Gastroesophageal sphincter (tissue), 3 donors: ENCODE measurements at regions not wholly inside any gene's neighbourhood (a gene's known extent, or its start where the extent isn't known, plus 50 kb on each side); places are given as distances from the start of the nearest gene placed in this dataset.

Experiments used
- EP300 ChIP-seq: sonication (generic); formaldehyde crosslinking; IDR thresholded peaks from one replicate; pipeline ENCODE4 v1.6.1; 2017; ENCODE audit warnings: antibody characterized with exemption, mild to moderate bottlenecking
- POLR2A ChIP-seq, 2 donors: fragments of 450-650 bp; IDR thresholded peaks; one replicate each; pipeline ENCODE4 v1.6.1; 2017; ENCODE audit warnings: antibody characterized with exemption in 2 of 2, mild to moderate bottlenecking in 2 of 2, moderate library complexity in 1 of 2
- TF ChIP-seq, protein P1 (sequence below), 4 experiments: fragments of 200-600 bp in 2 of 4; fragments of 450-650 bp in 2 of 4; sonication (generic) in 1 of 4; IDR thresholded peaks; one replicate each; pipeline ENCODE4 v1.5.1; 2017 to 2019; ENCODE audit warnings: antibody characterized with exemption in 4 of 4, mild to moderate bottlenecking in 2 of 4, moderate library complexity in 2 of 4

GRCh38 chr4:180913750-180914149, 1329.5 kb upstream of the TENM3 start:
- TF ChIP-seq EP300 (no peak), POLR2A (IDR thresholded peaks at IDR 0.05) (no peak)
- TF ChIP-seq, protein P1, sequence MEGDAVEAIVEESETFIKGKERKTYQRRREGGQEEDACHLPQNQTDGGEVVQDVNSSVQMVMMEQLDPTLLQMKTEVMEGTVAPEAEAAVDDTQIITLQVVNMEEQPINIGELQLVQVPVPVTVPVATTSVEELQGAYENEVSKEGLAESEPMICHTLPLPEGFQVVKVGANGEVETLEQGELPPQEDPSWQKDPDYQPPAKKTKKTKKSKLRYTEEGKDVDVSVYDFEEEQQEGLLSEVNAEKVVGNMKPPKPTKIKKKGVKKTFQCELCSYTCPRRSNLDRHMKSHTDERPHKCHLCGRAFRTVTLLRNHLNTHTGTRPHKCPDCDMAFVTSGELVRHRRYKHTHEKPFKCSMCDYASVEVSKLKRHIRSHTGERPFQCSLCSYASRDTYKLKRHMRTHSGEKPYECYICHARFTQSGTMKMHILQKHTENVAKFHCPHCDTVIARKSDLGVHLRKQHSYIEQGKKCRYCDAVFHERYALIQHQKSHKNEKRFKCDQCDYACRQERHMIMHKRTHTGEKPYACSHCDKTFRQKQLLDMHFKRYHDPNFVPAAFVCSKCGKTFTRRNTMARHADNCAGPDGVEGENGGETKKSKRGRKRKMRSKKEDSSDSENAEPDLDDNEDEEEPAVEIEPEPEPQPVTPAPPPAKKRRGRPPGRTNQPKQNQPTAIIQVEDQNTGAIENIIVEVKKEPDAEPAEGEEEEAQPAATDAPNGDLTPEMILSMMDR (IDR thresholded peaks at IDR 0.05) = no peak
